Keratinocyte (primary cell): ENCODE measurements at regions not wholly inside any gene's neighbourhood (a gene's known extent, or its start where the extent isn't known, plus 50 kb on each side); places are given as distances from the start of the nearest gene placed in this dataset.

Source experiments
- DNase-seq: peaks from one replicate; pipeline ENCODE4 v3.0.0-alpha.2; 2011; ENCODE audit warnings: low read depth, missing footprints, low spot score
- FAIRE-seq: peaks from 2 replicates; lab custom pipeline; 2011; peaks lifted over from hg19 to GRCh38; lab: Jason Lieb, UNC
- H2AFZ ChIP-seq: 2 replicates; pipeline ENCODE4 v1.6.0; 2012; ENCODE audit warnings: low read length, control low read depth, inconsistent platforms; ENCODE audit not compliant: control insufficient read depth
- H3K27ac ChIP-seq: 2 replicates; pipeline ENCODE4 v1.5.1; 2011; ENCODE audit warnings: low read length; ENCODE audit not compliant: control insufficient read depth, insufficient read depth
- H3K27me3 ChIP-seq: 3 replicates; pipeline ENCODE4 v1.6.0; 2011; ENCODE audit warnings: low read length; ENCODE audit not compliant: control insufficient read depth, insufficient read depth; ENCODE audit errors: extremely low read depth
- H3K36me3 ChIP-seq, 2 experiments: 2 replicates in 1 of 2; 3 replicates in 1 of 2; pipeline ENCODE4 v1.5.1; 2011; ENCODE audit warnings: low read length in 2 of 2, mild to moderate bottlenecking in 1 of 2; ENCODE audit not compliant: control insufficient read depth in 2 of 2, insufficient read depth in 2 of 2; ENCODE audit errors: extremely low read depth in 1 of 2
- H3K4me1 ChIP-seq: 3 replicates; pipeline ENCODE4 v1.5.1; 2011; ENCODE audit warnings: low read length; ENCODE audit not compliant: control insufficient read depth, insufficient read depth; ENCODE audit errors: extremely low read depth
- H3K4me2 ChIP-seq: 3 replicates; pipeline ENCODE4 v1.6.0; 2011; ENCODE audit warnings: low read depth, low read length; ENCODE audit not compliant: control insufficient read depth, insufficient read depth; ENCODE audit errors: extremely low read depth
- H3K4me3 ChIP-seq, 3 experiments: fragments of 200-600 bp in 1 of 3; sonication (generic) in 1 of 3; 2 replicates in 2 of 3; 3 replicates in 1 of 3; pipeline ENCODE4 v1.5.1; 2011 to 2016; ENCODE audit warnings: low read length in 3 of 3, mild to moderate bottlenecking in 3 of 3, control low read depth in 2 of 3, inconsistent platforms in 1 of 3, low read depth in 1 of 3, mixed read lengths in 1 of 3, mixed run types in 1 of 3, moderate library complexity in 1 of 3; ENCODE audit not compliant: control insufficient read depth in 2 of 3, insufficient read depth in 2 of 3; ENCODE audit errors: extremely low read depth in 1 of 3
- H3K79me2 ChIP-seq: 2 replicates; pipeline ENCODE4 v1.6.0; 2012; ENCODE audit warnings: low read length; ENCODE audit not compliant: control insufficient read depth, insufficient read depth
- H3K9ac ChIP-seq: 3 replicates; pipeline ENCODE4 v1.6.0; 2011; ENCODE audit warnings: low read length; ENCODE audit not compliant: control insufficient read depth, insufficient read depth; ENCODE audit errors: extremely low read depth
- H3K9me1 ChIP-seq: 3 replicates; pipeline ENCODE4 v1.6.0; 2011; ENCODE audit warnings: low read length; ENCODE audit not compliant: control insufficient read depth, insufficient read depth; ENCODE audit errors: extremely low read depth
- H3K9me3 ChIP-seq: 2 replicates; pipeline ENCODE4 v1.5.1; 2012; ENCODE audit warnings: low read depth, low read length; ENCODE audit not compliant: control insufficient read depth
- H4K20me1 ChIP-seq: 3 replicates; pipeline ENCODE4 v1.6.0; 2011; ENCODE audit warnings: low read length; ENCODE audit not compliant: control insufficient read depth, insufficient read depth; ENCODE audit errors: extremely low read depth
- CTCF ChIP-seq, 3 experiments: IDR thresholded peaks in 1 of 3; conservative IDR thresholded peaks in 1 of 3; optimal IDR thresholded peaks in 1 of 3; 2 replicates in 2 of 3; 3 replicates in 1 of 3; pipeline versions ENCODE3 to v1.5.1; 2011; ENCODE audit warnings: low read length in 3 of 3, mild to moderate bottlenecking in 3 of 3, moderate library complexity in 2 of 3, control low read depth in 1 of 3, inconsistent platforms in 1 of 3; ENCODE audit not compliant: insufficient read depth in 2 of 3; ENCODE audit errors: extremely low read depth in 1 of 3
- EZH2 ChIP-seq: IDR thresholded peaks from one replicate; pipeline ENCODE4 v1.6.1; 2012; ENCODE audit warnings: inconsistent platforms, mild to moderate bottlenecking, low read length, moderate library complexity
- dilution Hi-C: fragments of 300-500 bp; cut with MboI; formaldehyde crosslinking; loops from one replicate; pipeline ENCODE4 v1.7.0; 2020; ENCODE audit warnings: low sequenced_read_pairs; ENCODE audit not compliant: extremely low pct_ligation_motif_present

- H3K4me2 ChIP-seq, result no peak overlapping the region
- H3K79me2 ChIP-seq, result no peaks in the 10 kb centered on the region
- H2AFZ ChIP-seq, result no peak overlapping the region
- H3K27me3 ChIP-seq, result no peaks in the 10 kb centered on the region
- H3K9me1 ChIP-seq, result no peaks in the 10 kb centered on the region
- H3K9ac ChIP-seq, result no peak overlapping the region
- no peak for DNase-seq
- no peak for FAIRE-seq
- no peaks in the 10 kb centered on the region for H3K36me3 ChIP-seq
- peaks cover 4% of the 10 kb centered on the region for H3K4me1 ChIP-seq
- H3K4me3 ChIP-seq, result no peak overlapping the region
- H3K9me3 ChIP-seq, result no peaks in the 10 kb centered on the region
- H4K20me1 ChIP-seq, result no peaks in the 10 kb centered on the region
- TF ChIP-seq EZH2 (no peak), CTCF (optimal IDR thresholded peaks at IDR 0.05 in 1 of 3, IDR thresholded peaks at IDR 0.05 in 1 of 3, conservative IDR thresholded peaks at IDR 0.05 in 1 of 3; ENCODE audit: extremely low read depth in 1 of 3, insufficient read depth in 2 of 3, low read length in 3 of 3) (no peak)
- dilution Hi-C loops, result no loop called here
- H3K27ac ChIP-seq, result no peak overlapping the region
These were observed 693.9 kb upstream of the ID2 start for GRCh38 chr2:7987992-7988391.

- no peaks in the 10 kb centered on the region for H3K9me3 ChIP-seq
- H3K36me3 ChIP-seq, result no peaks in the 10 kb centered on the region
- H3K4me2 ChIP-seq, result no peak overlapping the region
- H3K27ac ChIP-seq, result no peak overlapping the region
- no peaks in the 10 kb centered on the region for H3K79me2 ChIP-seq
- no peak overlapping the region for H2AFZ ChIP-seq
- H3K4me1 ChIP-seq, result peaks cover 4% of the 10 kb centered on the region
- H3K9me1 ChIP-seq, result no peaks in the 10 kb centered on the region
- DNase-seq (no peak), FAIRE-seq (no peak)
- TF ChIP-seq CTCF (optimal IDR thresholded peaks at IDR 0.05 in 1 of 3, IDR thresholded peaks at IDR 0.05 in 1 of 3, conservative IDR thresholded peaks at IDR 0.05 in 1 of 3; ENCODE audit: extremely low read depth in 1 of 3, insufficient read depth in 2 of 3, low read length in 3 of 3), result no peak
- TF ChIP-seq EZH2, result no peak
- H4K20me1 ChIP-seq, result no peaks in the 10 kb centered on the region
- no peak overlapping the region for H3K9ac ChIP-seq
- no peak overlapping the region for H3K4me3 ChIP-seq
- H3K27me3 ChIP-seq, result no peaks in the 10 kb centered on the region
- dilution Hi-C loops, result no loop called here
These were observed 693.4 kb upstream of the ID2 start for GRCh38 chr2:7988440-7988839.
